Fibroblast of the conjunctiva (primary cell): ENCODE measurements at regions not wholly inside any gene's neighbourhood (a gene's known extent, or its start where the extent isn't known, plus 50 kb on each side); places are given as distances from the start of the nearest gene placed in this dataset.
"Not testable (repeated sequence)": the region's sequence is repeated elsewhere in the genome, so short reads cannot be mapped to it uniquely, and the experiment has no call there.

ENCODE experiments used
- DNase-seq: peaks from one replicate; pipeline ENCODE4 v3.0.0-alpha.2; 2010; ENCODE audit warnings: low read depth

DNA sequence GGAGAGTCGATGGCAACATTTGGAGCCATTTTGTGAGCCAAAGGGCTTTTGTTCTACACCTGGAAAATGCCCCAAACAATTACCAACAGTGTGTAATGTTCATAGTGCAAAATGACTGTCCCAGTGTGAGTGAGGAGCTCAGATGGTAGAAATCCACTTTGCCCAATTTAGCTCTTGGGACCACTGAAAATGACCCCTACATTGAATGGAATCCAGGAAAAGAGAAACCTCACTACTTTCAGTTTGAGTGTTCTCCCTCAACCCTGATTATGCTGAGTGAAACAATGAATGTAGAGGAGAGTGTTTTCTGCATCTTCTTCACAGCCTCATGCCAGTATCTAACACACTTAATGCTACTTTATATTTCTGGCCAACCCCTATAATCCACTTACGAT, 84.9 kb upstream of the NRN1 start:
- no peak for DNase-seq

GRCh38 chr6:6090861-6091607, 84.3 kb upstream of the NRN1 start:
- DNase-seq: no peak

DNA sequence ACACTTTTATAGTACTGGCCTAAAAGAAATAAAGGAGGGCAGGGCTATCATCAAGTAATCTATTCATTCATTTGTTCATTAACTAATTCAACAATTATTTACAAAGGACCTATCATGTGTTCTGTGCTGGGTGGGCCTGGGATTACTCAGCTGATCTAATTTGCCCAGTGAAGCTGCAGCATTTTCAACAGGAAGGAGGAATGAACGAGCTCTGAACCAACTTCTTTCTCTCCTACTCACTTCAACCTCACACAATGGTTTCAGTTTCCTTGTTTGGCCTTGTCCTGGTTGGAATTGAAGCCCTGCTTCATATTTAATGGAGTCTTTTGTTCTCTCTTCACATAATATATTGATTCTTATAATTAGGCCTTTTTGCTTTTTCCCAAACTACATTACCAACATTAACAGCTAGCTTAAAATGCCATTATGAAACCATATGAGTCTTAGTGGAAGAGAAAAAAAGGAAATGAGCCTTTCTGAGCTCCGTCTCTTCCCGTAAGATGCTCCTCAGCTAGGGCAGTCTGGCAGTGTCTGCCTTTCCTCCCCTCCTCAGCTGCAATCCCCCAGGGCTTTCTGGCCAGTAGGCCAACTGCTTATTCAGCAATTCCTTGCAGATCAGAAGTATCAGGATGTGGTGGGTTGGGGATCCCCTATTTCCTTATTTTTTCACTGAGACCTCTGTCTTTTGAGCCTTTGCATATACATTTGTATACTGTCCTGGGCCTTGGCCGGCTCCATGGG, 79.4 kb upstream of the NRN1 start:
- no peak for DNase-seq

DNA sequence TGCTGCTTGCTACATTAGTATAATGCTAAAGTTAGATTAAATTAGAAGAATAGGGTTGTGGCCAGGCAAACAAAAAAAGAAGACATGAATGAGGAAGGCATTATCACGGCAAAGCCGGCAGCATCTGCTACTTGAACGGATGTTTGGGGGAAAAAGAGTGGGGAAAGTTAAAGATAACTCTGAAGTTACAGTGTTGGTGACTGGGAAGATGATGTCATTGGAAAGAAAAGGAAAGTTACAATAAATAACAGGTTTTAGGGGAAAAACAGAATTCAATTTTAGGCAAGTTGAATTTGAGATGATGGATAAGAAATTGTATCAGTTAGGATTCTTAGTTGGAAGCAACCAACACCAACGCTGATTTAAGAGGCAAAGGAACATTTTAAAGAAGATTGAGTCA, 74.2 kb upstream of the NRN1 start:
- no peak for DNase-seq

GRCh38 chr6:6074190-6074589, 67.5 kb upstream of the NRN1 start:
- no peak for DNase-seq

DNA sequence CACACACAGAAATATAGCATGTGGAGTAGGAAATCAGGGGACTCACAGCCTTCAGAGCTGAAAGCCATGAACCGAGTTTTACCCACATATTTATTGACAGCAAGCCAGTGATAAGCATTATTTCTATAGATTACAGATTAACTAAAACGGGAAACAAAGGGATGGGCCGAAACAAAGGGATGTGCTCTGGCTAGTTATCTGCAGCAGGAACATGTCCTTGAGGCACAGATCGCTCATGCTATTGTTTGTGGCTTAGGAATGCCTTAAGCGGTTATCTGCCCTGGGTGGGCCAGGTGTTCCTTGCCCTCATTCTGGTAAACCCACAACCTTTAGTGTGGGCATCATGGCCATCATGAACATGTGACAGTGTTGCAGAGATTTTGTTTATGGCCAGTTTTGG, 61.4 kb upstream of the NRN1 start:
- not testable (repeated sequence) for DNase-seq

- no peak for DNase-seq
These were observed 51.3 kb upstream of the NRN1 start for GRCh38 chr6:6058054-6058444.

DNA sequence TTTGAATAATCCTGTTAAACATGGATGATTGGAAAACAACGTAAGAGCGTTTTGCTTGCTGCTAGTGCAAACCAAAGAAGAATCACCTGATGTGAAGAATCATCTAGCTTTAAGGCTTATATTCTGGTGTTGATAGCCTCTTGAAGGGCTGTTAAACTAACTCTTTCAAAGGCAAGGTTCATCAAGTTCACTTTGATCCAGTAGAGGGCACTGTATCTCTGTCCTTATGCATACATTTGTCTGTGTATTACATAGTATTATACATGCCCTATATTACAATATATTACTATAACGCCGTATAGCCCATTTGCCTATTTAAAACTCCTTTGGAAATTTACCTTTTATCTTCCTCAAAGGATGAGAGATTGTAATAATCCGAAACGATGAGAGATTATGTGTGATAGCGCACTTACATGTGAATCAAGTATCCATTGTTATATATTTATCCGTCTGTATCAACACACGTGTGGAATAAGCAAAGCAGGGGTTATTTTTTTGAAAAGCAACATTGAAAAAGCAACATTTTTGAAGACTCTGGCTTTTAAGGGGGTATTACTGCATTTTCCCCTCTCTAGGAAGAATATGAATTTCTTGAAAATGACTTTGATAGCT, 50.8 kb upstream of the NRN1 start:
- DNase-seq: peak; percentile 9
